Stimulated activated CD8-positive, alpha-beta memory T cell treated with anti-CD3 and anti-CD28 coated beads, Interleukin-15, amount 100 ng/mL, for 48 hours (primary cell): ENCODE measurements at regions not wholly inside any gene's neighbourhood (a gene's known extent, or its start where the extent isn't known, plus 50 kb on each side); places are given as distances from the start of the nearest gene placed in this dataset.

Experiments
- DNase-seq, 2 donors: peaks; one replicate each; pipeline ENCODE4 v3.0.0-alpha.2; 2020; ENCODE audit warnings: low read depth in 2 of 2

DNA sequence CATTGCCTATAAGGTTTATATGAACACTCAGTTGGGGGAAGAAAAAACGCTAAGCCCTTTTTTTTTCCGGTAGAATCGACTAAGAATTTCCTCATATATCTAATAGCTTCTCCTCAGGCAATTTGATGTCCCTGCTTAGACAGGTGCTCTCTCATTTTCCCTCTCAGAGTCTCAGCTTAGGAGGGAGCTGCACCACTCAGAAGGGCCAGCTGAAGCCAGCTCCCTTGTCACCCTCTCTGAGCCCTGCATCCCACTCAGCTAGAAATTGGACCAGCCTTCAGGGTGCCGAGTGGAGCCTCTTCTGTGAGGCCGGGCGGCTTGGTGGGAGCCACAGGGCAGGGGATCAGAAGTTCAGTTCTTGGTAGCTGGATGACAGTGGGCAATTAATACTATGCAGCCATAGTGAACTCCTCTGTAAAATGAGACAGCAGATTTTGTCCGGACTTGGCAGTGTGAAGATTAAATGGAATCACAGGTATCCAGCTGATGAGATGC is 368.5 kb downstream of the MAFB start:
- no peak for DNase-seq

DNA sequence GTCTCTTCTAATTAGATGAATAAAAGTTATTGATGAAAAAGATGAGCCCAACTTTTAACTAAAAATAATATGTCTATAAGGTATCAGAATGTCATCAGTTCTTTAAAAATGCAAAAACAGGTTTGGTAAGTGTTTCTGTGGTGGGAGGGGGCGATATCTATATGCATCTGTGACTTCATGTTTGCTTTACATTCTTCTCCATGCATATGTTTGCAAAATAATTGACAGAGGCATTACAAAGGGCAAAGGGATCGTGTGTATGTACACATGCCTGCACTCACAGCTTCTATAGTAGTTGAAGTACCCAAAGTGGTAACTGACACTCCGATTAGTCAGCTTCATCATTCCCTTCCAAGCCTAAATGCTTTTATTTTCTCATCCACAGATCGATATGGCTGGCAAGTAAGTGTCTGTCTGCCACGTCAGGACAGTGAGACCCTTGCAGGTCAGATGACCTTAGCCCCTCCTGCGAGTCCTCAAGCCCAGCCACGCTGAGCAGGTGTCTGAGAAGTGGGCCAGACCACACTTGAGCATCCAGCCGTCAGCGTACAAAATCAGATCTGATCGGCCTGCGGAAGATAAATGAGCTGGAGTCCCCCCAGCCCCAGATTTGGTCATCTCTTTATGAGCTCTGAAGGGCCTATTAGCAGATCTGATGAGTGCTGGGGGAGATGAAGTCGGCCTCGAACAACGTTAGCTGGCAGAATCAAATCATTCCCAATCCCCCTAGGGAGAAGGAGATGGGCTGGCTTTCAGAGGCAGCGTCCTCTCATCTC is 369.1 kb downstream of the MAFB start:
- no peak for DNase-seq

DNA sequence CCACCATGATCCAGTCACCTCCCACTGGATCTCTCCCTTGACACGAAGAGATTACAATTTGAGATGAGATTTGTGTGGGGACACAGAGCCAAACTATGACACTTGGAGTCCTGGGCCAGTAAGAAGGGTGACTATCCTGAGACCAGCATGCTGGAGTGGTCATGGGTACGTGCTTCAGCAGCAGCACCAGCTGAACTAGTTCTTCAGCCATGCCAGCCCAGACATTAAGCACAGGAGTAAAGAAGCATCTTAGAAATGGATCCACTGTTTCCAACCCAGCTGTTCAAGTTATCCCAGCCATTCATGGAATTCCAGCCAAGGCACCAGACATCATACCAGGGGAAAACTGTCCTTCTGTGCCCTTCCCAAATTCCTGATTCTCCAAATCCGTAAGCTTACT is 370.0 kb downstream of the MAFB start:
- DNase-seq = no peak

DNA sequence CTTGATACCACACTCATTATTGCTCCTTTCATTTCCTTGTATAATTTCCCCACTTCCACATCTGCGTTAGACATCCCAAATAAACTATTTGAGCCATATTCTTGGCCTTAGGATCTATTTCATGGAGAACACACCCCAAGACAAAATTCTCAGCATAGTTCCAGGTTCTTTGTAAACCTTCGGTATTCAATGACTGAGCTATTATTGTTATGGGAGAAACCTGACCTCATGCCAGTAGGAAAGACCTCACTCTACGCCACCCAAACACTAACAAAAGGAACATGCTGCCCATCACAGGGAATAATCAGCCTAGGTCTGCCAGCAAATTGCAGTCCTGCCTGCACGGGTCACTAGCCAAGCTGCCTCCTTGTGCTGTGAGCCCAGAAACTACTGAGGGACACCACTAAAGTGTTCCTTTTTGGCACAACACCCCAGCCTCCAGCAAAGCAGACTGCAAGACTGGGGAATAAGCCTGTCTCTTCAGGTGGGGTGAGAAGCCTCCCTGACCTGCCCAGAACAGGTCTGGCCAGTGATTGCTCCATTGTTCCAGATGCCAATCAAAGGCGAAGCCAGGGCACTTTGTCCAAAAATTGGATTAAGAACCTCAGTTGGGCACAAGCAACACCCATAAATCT is 371.8 kb downstream of the MAFB start:
- no peak for DNase-seq

DNA sequence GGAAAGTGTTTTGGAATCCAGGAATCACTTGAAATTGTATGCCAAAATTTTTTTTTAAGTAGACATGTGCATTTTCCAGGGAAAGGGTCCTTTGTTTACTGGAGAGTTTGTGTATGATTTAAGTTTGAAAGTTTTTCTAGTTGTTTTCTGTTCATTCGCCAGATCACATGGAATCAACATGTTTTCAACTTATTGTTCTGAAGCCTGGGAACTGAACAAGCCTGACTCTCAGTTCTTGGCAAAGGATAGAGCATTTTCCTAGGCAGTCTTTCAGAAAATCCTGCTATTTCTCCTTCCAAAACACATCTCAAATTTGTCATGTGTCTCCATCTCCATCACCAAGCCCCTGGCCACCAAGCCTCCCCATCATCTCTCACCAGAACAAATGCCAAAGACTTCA is 374.8 kb downstream of the MAFB start:
- no peak for DNase-seq

DNA sequence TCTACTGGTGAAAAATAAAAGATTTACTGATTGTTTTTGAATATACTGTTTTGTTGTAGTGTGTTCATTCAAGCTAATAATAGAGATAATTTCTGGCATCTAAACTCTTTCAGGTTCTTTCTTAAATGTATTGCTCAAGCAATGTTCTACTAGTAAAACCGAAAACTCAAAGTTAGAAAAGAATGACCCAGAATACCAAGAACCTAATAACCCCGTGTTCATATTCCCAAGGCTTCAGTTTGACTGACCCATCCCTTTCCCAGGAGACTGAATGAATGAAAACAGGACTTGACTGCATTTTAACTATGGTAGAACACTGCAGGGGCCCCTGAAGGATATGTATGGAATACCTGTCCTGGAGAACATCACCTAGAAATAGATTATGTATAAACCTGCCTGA is 375.3 kb downstream of the MAFB start:
- no peak for DNase-seq

DNA sequence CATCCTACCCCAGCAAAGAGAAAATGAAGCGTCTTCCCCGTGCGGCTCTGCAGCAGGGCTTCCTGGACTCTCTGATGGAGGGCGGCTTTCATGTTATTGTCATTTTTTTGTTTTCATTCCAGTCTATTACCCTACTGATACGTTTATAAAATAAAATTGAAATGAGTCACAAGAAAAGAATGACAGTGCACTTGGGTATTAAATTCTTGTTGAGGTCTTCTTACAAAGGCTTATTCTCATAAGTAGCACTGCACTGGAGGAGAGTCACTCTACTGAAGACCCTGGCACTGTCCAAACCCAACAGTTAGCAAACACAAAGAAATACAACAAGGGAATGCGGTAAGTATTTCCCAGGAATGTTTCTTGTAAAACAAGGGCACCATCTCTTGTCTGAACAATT is 379.3 kb downstream of the MAFB start:
- DNase-seq = no peak

DNA sequence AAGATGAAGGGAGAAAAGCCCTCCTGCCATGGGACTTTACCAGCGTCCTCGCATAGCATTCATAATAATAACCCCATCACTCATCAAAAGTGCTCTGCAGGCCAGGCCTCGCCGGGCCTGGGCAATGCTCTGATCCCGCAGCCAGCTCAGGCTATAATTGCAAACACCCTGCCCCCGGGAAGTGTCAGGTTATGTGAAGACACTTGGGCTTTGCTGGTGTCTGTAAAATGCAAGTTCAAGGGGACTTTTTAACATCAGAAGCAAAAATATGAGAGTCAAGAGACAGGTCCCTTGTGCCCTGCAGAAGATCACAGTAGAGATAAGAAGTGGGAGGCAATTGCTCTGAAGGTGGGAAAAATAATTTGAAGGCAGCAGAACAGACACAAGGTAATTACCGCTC is 381.0 kb downstream of the MAFB start:
- no peak for DNase-seq

DNA sequence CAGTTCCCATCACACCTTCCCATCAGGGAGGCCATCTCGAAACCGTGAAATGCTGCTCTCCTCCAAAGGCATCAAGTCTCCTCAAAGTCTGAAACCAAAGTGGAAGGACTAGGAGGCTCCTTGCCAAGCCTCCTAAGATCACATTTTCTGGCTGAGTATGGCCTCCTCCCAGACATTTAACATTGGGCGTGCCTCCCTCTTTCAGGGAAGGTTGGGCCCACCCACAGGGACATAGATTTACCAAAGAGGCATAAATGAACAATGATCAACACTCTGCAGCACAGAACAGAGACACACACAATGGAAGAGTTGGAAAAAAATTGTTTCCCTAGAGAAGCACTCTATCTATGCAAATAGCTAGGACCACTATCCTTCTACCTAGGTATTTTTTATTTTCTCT is 381.8 kb downstream of the MAFB start:
- DNase-seq = no peak

DNA sequence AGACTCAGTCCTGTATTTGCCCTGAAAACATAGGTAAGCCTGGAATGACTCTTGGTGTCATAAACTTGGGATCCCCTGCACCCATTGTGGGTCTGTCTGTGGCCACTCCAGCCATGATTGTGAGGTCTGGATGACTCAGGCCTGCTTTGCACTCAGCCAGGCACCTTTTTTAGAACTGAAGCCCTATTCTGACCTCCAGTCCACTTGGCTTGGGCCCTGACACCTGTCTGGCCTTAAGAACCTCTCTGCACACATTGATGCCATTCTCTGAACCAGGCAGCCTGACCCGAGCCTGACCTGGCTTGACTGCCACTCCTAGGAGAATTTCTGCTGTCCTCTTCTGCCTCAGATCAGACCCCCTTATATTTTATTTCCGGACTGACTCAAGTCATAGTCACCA is 383.7 kb downstream of the MAFB start:
- DNase-seq = no peak

DNA sequence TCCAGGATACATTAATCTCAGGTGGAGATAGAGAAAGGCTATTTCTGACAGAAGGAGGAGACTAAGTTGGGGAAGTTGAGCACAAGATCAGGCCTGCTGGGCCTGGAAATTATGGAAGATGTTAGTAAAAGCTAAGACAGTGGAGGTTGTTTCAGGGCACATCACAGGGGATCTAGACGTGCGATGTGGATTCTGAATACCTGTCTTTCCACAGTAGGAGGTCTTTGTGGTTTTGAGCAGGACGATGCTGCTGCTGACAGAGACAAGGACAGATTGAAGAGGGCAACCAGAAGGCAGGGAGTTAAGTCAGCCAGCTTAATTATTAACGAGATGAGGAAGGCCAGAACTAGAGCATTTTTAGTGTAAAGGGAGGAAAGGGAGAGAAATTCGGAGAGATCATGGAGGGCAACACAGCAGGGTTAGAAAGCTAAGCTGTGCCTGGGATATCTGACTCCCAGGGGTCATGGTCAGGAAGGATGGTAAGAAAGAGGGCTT is 384.9 kb downstream of the MAFB start:
- DNase-seq = no peak

DNA sequence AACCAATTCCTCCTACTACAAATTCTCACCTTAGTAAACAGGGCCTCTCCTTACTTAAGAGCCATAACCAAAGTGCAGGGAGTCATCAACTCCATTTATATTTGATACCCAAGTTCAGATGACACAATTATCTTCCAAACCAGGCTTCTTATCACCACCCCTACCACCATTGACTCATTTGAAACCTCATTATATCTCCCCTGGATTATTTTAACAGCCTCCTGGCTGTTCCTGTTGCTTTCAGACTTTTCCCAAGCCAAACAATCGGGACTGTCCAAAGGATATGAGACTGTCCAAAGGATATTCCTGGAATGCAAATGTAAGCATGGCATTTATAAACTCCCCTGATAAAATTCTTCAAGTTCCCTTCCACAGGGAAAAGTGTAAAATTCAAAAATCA is 394.3 kb downstream of the MAFB start:
- DNase-seq = no peak

DNA sequence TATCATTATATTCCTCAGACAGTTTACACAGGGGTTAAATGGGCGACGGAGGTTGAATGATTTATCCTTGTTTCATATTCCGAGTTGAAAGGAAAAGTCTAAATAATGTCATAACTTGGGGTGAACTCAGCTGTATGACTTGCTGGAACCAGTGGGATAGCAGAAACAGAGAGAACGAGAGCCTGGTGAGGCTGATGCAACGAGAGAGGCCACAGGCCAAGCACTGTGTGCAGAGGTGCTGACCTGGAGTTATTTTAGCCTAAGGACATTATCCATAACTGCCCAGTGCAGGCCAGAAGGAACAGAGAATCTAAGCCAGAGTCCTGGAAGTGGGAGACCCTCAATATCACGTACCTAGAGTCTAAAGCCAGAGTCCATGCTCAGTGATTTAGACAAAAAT is 394.9 kb downstream of the MAFB start:
- no peak for DNase-seq

DNA sequence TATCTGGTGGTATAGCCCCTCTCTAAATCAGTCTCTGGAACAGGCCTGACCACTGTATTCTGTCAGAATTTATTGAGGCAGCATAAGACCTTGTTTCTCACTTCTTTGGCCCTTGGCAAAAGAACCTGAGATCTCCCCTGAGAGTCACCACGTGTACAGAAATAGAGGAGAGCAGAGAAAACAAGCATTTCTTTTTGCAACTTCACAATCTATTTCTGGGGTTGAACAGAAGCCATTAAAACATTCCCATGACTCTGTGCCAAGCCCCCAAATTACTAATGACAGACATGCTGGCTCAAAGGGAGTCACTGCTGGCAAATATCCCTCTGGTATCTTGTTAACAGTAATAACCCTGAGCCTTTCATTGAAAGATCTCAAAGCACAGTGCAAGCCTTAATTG is 395.3 kb downstream of the MAFB start:
- no peak for DNase-seq

DNA sequence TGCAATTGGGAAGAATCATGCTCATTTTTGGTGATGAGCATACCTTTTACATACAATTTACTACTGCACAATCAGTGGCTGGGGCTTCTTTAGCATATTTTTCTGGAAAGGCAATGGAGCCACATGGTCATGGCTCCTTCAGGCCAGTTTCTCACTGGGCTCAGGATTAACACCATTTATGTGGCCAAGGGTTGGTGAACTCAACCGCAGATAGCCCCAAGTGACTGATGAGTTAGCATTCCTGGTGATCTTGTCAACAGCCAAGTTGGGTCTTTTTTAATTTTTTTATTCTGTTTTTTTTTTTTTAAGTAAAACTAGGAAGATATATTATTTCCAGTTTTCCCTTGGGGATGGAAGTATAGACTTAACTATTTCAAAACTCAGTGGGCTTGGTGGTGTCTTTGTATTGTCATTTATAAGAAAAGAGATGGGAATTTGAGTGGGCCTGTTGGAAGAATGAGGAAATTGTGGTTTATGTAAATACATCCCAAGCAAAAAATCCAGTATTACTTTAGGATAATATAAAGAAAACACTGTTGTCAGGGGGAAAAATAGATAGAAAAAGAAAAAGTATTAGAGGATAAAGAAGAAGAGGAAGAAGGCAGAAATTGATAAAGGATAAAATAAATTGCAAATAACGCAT is 397.4 kb downstream of the MAFB start:
- DNase-seq = no peak

DNA sequence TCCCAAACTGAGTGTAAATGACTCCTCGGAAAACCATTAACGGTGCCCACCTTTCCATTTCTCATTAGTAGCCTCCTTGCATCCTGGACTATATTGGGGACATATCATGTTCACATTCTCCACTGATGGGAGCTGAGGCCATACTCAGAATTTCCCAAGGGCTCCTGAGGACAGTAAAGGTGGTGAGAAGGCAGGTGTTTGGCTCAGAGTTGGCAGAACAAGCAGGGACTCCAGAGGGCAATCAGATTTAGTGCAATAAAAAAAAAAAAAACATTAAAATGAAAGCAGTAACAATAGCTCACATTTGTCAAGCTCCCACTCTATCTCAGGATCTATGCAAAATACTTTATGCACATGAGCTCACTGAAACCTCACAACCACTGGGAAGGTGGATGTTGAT is 401.4 kb downstream of the MAFB start:
- DNase-seq = no peak

DNA sequence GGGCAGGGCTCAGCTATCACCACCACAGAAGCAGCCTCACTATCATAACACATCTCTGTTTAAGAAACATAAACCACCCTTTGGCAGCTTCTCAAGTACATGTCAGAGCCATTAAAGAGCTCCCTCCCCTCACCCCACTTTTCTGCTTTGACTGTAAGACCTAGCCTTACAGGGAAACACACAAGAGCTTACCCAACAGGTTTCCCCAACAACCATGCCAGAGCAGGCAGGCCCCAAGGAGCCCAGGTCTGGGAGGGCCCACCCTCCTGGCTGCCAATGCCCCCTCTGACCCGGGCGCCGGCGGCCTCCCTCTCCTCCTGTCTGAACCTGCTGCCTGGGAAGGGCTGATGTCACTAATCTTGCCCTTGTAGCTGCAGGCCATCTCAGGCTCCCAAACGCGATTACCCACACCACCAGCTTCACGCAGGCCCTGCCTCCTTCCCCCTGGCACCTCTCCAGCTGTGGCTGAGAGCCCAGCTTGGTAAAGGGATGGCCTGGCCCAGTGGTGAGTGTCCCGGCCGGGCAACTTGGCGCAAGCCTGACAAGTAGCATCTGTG is 402.0 kb downstream of the MAFB start:
- no peak for DNase-seq

DNA sequence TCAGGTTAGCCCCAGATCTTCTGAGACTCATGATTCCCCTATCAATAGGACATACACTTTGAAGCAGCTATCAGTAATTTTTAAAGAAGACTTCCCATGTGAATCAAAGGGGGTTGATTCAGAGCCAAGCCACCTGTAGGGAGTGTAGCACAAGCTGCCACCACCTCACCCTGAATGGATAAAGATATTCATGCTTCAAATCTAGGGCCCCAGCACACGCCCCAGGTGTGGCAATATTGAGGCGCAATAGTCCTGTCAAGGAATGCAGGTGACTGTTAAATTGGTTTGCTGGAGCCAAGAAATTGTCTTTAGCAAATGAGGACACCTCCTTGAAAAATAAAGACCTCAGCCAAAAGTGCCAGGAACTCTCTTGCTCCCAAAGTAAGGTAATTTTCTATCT is 404.4 kb downstream of the MAFB start:
- no peak for DNase-seq

DNA sequence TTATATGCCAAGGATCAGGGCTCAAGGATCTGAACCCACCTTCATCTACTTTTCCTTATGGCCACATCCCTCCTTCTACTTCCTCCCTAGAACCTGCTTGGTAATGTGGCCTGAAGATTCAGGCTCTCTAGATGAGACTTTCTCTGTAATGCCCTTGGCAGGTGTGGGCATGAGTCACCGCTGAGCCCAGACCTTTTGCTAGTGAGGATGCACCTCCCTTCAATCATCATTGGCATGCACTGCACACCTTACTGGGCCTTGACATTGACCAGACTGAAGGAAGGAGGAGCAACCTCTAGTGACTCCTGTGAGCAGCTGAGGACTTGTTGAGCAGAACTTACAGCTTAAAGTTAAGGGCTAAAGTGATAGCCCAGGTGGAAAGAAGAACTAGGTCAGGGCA is 405.3 kb downstream of the MAFB start:
- DNase-seq = no peak

DNA sequence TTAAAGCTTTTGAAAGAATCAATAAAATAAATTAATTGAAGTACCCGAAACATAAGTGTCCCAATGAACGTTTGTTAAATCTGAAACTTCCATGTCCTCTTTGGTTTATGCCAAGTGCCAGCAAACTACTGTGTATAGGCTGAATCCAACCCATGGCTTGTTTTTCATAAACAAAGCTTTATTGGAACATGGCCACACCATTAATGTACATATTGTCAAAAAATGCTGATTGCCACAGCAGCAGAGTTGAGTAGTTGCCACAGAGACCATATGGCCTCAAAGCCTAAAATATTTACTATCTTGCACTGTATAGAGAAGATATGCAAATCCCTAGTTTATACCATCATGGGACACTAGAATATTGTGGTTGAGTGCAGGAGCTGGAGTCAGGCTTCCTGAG is 406.1 kb downstream of the MAFB start:
- no peak for DNase-seq

DNA sequence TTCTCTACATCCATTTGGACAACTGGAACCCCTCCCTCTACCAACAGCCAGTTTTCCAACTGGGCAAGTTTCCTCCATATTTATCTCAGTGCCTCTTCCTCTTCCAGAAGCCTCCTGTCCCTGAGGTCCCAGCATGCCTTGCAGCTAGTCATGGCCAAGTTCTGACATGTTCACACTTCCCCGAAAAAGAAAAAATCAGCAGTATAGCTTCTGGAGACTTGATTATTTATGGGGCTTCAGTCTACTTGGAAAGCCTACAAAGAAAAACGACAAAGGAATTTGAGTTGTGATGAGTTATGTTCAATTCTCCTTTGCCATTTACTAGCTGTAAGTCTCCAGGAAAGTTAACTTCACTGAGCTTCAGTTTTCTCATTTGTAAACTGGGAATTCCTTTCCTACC is 406.5 kb downstream of the MAFB start:
- no peak for DNase-seq

DNA sequence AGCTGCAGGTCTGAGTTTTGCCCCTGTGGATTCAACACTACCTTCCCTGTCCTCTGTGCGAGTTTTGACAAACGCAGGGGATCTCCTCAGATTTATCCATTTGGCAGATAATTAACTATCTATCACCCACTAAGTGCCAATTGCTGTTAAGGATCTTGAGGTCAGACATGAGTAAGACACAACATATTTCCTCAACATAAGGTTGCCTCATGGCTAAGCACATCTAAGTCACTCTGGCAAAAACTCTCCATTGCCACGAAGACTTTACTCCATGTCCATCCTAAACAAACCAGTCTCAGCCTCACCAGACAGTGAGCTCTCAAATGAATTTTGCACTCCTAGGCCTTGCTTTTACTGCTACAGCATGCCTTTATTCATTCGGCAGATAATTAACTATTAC is 408.4 kb downstream of the MAFB start:
- no peak for DNase-seq

DNA sequence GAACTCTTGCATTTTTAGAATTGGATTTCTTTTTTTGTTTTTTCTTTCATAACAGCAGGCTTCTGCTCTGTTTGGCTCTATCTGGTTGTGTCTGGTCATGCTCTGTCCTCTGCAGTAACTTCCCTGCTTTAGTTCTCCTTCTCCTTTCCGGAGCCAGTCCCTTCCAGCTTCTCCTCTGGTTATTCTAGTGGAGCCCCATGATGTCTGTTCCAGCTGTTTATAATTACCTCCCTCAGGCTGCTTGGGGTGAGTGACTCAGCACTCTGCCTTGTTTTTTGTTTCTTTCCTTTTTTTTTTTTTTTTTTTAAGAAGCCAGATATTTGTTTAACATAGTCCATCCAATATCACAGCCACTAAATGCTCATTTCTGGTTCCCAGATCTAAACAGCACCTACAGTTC is 409.6 kb downstream of the MAFB start:
- DNase-seq = no peak
